Stimulated activated CD4-positive, alpha-beta T cell treated with anti-CD3 and anti-CD28 coated beads, Interleukin-1b, Interleukin-23, amount 100 ng/mL, for 48 hours (primary cell): ENCODE measurements at regions not wholly inside any gene's neighbourhood (a gene's known extent, or its start where the extent isn't known, plus 50 kb on each side); places are given as distances from the start of the nearest gene placed in this dataset.

ENCODE experiments used
- DNase-seq: peaks from one replicate; pipeline ENCODE4 v3.0.0-alpha.2; 2020

DNA sequence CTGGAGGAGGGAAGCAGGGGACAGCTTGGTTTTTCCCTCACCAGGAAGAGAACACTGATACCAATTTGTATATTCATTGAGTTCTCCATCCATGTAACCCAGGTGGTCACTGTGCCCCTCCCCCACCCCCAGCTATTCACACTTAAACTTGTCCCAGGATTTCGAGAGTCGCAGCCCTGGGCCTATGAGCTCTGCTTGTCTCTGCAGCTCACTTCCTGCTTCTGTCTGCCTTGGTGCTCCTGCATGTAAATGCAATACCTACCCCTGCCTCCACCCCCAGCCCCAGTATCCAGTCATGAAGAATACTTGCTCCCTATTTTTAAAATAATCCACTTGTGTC lies 452.2 kb downstream of the BCL11B start:
- DNase-seq, result no peak

DNA sequence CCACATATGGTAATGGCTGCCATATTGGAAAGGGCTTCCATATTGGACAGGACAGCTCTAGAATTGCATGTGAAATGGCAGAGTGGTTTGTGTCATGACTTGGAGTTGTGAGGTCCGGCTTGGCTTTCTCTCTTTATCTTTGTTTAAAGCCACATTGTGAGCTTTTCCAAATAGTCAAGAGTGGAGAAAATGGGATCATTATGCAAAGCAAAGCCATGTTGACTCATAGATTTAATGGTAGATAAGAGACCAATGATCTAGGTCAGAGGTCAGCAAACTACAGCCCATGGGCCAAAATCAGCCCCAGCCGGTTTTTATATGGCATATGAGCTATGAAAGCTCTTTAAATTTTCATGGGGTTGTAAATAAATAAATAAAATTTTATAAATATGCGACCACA lies 449.1 kb downstream of the BCL11B start:
- DNase-seq, result no peak

DNA sequence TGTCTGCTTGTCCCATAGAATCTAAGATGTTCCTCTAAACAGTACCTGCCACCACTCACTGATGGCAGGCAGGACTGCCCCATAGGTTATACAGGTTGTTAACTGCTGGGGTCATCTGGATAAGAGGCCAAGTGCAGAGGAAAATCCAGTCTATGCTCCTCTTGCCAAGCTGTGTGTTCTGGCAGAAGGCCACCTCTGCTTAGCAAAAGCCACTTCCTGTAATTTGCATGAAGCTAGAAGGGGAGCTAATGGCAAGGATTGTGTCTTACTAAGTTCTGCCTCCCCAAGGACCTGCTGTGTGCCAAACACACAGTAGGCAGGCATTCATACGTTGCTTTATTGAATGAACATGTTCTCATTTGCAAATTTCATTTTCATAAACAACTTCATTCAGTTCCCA lies 445.4 kb downstream of the BCL11B start:
- no peak for DNase-seq

DNA sequence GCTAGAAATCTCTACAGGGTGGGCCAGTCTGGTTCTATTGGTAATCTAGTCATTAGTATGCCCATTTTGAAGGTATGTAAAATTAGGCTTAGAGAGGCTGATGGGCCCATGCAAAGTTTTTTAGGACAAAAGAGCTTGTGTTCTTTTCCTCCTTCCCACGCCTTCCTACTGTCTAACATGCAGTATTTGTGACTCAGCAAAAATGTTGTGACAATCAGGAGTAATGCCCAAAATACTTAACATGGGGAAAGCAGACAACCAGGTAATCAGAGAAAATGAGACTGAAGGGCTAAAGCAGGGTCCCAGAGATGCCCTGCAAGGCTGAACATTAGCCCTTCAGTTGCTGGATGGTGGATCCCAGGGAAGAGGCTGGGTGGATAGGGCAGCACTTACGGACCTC lies 437.9 kb downstream of the BCL11B start:
- no peak for DNase-seq

DNA sequence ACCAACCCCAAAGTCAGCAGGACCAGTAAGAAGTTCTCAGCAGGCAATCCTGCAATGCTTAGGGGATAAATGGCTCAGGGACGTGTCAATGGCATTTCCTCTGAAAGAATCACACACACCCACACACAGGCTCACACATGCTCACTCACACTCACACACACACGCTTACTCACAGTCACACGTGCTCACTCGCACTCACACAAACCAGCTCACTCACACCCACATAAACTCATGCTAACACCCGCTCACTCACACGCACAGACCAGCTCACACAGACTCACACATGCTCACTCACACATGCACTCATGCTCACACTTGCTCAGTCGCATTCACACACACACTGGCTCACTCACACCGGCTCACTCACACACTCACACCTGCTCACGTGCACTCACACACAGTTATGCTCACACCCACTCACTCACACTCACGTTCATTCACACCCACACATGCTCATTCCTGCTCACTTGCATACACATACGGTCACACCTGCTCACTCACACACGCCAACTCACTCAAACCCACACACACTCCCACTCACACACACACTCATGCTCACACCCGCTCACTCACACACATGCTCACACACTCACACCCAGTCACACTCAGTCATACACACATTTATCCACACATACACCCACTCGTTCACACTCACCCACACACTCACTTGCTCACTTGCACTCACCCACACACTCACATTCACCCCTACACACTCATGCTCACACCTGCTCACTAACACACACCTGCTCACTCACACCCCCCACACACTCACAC lies 436.8 kb downstream of the BCL11B start:
- no peak for DNase-seq

DNA sequence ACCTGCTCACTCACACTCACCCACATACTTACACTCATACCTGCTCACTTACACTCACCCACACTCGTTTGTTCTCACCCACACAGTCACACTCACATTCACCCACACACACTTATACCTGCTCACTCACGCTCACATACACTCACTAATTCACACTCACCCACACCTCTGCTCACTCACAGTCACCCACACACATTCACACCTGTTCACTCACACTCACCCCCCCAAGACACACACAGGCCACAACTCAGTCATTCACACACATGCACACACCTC lies 436.2 kb downstream of the BCL11B start:
- DNase-seq, result no peak

DNA sequence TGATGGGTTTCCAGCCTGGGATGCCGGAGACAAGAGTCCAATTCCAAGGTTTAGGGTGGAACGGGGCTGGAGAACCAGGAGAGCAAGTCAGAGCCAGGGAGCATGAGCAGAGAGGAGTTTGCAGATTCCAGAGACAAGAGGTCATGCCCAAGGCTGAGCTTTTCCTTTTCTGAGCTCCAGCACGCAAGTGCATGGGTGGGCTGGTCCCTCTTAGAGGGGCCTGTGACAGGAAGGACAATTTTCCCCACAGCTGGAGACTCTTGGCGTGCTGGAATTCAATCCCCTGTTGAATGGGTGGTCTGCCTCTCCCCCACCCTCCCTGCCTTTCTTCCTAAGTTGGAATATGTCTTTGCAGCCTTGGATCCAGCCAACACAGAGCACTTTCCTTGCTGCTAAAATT lies 431.9 kb downstream of the BCL11B start:
- DNase-seq, result no peak

DNA sequence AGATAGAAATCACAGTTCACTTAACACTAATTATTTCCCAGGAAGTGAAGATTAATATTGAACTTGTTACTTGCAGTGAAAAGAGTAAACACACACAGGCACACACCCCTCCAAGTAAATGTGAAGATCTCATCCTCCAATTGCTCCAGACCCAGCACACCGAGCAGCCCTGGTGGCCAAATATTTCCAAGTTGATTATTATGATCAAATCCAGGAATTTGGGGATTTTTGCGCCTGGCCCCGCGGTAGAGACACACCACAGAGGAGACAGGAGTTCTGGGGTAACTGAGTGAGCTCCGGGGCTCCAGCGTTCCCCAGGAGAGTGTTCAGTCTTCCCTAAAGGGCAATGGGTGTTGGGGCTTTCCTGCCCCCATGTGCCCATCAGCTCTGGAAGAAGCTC lies 431.5 kb downstream of the BCL11B start:
- no peak for DNase-seq

DNA sequence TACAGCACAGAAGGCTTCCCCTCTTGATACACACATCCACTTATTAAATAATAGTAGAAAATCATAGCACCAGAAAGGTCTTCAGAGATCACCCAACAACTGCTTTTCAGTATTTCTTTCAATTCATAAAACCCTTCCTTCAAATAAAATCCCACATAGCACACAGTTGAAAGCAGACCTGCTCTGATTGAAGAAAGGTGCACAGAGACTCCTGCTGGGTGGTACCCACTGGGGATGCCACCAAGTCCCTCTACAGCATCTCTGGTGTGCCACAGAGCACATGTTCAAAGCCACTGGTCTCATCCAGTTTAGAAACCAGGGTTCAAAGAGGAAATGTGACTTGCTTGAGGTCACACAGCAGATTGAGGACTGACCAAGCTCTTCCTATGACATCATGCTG lies 427.5 kb downstream of the BCL11B start:
- no peak for DNase-seq

DNA sequence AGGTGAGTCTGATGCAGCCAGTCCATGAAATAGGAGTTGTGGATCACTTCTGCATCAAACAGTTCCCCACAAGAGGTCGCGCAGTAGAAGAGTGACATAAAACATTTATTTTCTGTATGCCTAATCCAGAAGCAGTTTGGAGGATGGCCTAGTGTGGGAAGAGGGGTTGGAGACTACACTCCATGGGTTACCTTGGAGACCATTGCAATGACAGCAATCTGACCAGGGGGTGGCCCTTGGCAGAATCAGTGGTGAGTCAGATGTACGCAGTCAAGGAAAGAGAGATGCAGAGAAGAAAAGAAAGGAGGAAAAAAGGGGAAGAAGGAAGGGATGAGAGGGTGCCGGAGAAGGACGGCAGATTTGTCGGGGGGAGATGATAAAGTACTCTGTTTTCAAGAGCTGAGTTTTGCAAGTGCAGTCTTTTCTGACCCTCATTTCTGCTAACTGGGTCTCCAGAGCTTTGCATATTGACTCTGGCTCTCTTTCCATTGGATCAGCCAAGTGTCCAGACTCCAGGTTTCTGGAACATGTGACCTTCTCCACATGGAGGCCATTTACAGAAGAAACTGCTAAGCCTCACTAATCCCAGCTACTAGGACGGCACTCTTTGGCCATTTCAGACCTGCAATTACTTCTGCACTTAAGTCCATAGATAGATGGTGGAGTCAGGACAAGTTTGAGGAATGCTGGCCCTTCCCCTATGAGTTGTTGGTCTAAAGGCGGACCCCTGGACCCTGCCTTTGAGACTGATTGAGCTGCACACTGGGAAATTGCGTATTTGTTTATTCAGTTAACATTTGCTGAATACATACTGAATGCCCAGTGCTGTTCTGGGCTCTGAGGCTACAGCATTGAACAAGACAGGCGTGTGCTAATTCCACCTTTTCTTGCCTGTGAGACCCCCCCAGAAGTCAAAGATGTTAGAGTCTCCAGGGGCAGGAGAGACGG lies 424.2 kb downstream of the BCL11B start:
- DNase-seq, result no peak

DNA sequence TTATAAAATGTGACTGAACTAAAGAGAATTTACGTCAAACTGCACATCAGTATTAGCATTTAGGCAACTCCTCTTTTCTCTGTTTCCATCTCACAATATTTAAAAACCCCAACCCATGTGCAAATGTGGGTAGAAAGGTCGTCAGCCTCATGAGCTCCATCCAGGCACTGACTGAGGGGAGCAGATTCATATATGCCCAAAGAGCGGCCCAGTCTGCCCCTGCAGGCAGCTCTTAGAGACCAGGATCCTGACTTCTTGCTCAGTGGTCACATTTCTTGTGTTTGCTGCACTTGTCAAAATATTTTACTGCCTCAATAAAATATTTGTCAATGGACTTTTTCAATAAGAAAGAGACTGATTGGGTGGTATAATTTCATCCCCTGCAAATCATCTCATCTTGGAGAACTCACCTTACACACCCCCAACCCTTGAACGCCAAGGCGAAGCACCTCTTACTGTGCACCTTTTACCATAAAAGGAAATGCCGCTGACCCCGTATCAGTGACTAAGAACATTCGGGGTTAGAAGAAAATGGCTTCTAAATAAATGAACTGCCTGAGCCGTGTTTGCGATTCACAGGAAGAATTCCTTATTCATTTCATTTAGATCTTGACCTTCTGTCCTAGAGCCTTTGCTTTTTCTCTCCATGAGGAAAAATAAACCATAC lies 418.8 kb downstream of the BCL11B start:
- no peak for DNase-seq

DNA sequence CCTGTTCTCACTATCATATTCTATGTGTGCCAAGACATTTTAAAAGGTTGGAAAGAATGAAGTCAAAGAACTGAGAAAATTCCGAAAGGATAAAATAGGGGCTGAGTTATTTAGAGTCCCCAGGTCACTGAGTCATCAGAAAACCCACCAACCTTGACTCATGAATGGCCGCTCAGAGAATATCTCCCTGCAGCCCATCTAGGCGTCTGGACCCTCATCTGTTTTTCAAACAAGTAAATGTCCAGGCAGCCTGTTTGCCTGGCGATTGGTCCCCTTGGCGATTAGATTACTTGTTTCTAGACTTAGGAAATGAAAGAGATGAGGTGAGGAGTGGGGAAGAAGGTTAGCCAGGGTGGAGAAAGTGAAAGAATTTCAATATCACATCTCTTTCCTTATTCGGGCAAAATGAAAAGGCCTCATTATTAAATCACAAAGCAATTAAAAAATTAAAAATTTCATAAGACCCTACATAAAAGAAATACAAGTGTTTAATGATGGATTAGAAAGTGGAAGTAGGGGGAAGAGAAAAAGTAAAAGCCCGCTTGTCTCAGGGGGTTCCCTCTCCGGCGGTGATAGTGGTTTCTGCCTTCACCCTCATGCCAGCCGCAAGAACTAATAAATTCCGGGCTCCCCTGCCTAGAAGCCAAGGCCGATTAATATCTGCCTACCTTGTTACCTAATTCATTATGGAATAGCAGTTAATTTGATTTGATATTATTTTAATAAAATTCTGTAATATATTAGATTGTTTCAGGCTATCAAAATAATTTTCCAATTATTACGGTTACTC lies 415.9 kb downstream of the BCL11B start:
- no peak for DNase-seq

DNA sequence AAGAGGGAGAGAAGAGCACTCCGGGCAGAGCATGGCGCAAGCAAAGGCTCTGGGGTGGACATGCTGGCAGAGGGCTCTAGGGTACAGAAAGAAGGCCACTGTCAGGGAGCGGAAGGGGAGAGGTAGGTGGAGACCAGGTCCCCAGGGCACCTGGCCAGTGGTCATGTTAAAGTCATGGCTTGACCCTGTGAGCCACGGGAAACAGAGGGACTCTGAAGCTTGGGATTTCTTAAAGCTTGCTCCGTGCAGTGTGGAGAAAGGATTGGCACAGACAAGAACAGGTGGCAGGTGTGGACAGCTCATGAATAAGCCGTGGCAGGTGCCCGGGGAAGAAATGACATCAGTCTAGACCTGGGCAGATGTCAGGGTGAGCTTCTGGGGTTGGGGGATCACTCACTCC lies 413.8 kb downstream of the BCL11B start:
- no peak for DNase-seq

DNA sequence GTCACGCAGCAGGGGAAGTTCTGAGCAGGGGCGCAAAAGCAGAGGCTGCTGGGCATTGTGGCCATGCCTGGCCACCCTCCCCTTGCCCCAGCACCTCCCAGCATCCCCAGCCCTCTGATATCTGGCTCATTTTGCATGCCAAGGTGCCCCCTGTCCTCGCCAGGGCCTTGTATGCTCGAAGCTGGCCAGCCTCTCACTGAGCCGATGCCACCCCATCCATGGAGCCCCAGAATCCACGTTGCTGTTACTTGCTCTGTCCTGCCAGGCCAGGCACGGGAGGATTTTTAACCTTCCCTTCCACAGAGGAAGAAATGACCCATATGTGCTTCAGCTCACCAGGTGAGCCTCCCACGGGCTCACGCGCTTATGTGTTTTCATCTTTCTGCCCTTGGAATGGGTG lies 413.4 kb downstream of the BCL11B start:
- no peak for DNase-seq

DNA sequence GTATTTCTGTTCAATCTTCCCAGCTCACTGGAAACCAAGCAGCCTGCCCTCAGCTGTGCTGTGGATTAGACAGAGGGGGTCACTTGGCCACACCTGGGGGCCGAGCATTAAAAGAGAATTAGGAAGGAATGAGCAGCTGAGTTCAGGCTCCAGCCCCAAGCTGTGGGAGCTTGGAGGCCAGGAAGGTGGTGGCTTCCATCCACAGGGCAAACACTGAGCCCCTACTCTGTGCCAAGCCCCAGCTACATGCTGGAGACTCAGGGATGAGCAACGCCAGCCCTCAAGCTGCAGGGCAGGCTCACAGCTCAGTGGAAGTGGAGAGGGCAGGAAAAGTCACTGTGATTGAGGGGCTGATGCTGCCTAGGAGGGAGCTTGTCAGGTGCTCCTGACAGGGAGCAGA lies 412.7 kb downstream of the BCL11B start:
- DNase-seq, result no peak

DNA sequence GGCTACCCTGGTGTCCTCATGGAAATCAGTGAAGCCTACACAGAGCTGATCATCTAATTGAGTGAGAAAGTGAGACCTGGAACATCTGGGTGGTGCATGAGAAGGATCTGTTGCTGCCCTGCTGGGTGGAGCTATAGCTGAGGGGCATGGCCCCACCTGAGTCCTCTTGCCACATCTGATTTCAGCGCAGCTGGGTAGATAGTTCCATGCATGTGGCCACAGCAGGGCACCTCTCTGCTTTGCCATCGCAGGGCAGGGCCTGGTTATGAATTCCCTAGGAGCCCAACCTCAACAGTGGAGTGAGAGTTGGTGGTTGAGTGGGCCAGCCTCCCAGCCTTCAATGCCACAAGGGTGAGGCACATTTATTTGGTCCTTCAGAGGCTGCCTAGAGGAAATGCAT lies 407.8 kb downstream of the BCL11B start:
- no peak for DNase-seq

DNA sequence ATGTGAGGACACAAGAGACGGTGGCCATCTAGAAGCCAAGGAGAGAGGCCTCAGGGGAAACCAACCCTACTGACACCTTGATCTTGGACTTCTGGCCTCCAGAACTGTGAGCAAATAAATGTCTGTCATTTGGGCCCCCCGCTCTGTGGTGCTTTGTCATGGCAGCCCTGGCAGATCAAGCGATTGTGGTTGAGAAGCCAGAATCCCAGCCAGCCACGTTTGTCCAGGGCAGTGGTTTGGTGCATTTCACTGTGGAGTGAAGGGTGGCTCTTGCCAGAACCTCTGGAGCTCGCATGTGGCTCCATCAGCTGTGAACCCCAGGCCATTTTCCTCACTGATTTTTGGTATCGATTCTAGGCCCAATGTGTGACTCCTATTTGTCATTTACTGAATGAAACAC lies 404.9 kb downstream of the BCL11B start:
- no peak for DNase-seq

DNA sequence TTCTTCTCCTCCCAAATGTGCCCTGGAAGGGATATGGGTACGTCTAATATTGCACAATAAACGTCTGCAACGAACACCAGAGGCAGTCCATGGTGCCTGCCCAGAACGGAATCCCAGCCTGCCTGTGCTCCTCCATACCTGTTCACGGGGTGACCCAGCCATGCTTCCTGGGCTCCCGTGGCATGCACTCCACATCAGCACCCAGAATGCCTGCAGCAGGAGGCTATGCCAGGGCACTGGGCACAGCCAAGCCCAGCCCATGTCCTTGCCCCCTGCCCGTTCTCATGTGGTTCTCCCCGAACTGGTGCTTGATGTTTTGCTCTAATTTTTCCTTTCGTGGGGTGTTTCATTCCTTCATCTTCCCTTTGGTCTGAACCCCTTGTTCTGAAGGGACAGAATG lies 404.3 kb downstream of the BCL11B start:
- DNase-seq, result no peak

DNA sequence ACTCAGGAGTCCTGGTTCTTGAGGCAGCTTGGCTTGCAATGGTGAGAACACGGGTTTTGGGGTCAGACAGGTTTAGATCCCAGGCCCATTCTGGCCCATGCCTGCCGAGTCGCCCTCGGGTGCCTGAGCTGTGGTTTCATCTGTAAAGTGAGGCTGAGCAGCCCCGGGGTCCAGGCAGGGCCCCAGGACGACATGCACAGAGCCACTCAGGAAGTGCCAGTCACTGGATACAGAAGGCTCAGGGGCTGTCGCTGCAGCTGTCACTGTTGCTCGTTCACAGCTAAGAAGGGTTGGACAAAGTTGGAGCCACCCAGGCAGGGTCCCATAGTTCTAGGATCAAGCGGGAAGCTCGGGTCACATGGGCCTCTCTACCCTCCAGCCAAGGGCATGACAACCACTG lies 403.1 kb downstream of the BCL11B start:
- DNase-seq, result no peak

DNA sequence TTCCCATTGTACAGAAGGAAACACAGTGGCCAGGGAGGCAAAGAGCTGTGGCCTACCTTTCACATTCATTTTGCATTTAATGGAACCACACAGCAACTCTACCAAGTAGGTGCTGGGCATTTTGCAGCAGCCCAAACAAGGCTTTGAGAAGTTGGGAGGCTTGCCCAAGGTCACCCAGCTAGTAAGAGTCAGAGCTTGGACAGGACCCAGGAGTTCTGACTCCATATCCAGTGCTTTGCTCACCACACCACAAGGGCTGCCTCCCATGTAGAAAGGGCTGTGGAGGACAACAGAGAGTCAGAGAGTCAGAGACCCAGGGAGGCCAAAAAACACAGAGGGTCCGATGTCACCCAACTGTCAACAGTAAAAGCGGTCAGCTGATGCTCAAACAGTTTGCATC lies 400.2 kb downstream of the BCL11B start:
- DNase-seq, result no peak

DNA sequence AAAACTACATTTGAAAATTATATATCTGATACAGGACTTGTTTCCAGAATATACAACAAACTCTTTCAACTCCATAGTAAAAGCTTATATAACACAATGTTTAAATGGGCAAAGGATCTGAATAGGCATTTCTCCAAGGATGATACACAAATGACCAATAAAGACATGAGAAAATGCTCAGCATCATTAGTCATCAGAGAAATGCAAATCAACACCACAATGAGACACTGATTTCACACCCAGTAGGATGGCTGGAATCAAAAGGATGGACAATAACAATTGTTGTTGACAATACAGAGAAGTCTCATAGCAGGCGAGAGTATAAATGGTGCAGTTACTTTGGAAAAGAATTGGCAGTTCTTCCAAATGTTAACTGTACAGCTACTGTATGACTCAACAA lies 394.9 kb downstream of the BCL11B start:
- DNase-seq, result no peak

DNA sequence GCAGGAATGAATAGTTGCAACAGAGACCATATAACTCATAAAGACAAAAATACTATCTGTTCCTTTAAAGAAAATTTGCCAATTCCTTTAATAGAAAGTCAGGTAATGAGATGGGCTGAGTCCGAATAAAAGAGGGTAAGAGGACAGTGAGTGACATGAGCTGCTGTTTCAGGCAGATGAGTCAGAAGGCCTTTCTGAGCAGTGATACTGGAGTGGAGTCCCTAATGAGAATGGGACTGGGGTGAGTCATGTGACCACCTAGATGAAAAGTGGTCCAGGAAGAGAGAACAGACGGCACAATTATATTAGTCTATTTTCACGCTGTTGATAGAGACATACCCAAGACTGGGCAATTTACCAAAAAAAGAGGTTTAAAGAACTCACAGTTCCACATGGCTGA lies 393.7 kb downstream of the BCL11B start:
- DNase-seq, result no peak

DNA sequence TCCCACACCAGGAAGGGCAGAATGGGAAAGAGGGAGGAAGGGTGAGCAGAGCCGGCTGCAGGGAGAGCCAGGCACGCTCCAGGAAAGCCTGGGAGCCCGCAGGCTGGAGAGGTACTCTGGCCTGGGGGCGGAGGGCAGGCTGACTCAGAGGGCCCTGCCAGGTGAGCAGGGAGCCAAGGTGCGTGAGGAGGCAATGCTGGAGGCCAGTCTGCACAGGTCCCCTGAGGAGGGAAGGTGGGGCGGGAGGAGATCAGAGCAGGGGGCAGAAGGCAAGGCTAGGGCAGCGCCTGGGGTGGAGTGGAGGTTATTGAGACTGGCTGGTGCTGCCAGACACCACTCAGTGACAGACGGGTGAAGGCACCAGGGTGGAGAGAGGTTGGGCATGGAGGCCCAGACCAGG lies 385.0 kb downstream of the BCL11B start:
- DNase-seq, result no peak
